Smooth muscle cell (in vitro differentiated cells): ENCODE measurements at regions not wholly inside any gene's neighbourhood (a gene's known extent, or its start where the extent isn't known, plus 50 kb on each side); places are given as distances from the start of the nearest gene placed in this dataset.

Experiments
- DNase-seq: peaks from one replicate; lab custom pipeline; 2025; ENCODE audit not compliant: unreplicated experiment; lab: John Stamatoyannopoulos, UW
- H2AFZ ChIP-seq: fragments of 200-600 bp; sonication (generic); 2 replicates; pipeline ENCODE4 v1.6.0; 2016; ENCODE audit warnings: antibody characterized with exemption, low read depth, mild to moderate bottlenecking
- H3F3A ChIP-seq: fragments of 200-600 bp; sonication (generic); 2 replicates; pipeline ENCODE4 v1.6.0; 2017; ENCODE audit warnings: antibody characterized with exemption, low read depth
- H3K27ac ChIP-seq: fragments of 200-600 bp; sonication (generic); 2 replicates; pipeline ENCODE4 v1.5.1; 2016; ENCODE audit warnings: low read depth, mild to moderate bottlenecking
- H3K27me3 ChIP-seq: fragments of 200-600 bp; sonication (generic); 2 replicates; pipeline ENCODE4 v1.6.1; 2016; ENCODE audit warnings: low read depth, mild to moderate bottlenecking
- H3K36me3 ChIP-seq: fragments of 200-600 bp; sonication (generic); 2 replicates; pipeline ENCODE4 v1.5.1; 2016; ENCODE audit warnings: low read depth
- H3K4me1 ChIP-seq: fragments of 200-600 bp; sonication (generic); 2 replicates; pipeline ENCODE4 v1.5.1; 2016; ENCODE audit warnings: low read depth
- H3K4me2 ChIP-seq: fragments of 200-600 bp; sonication (generic); 2 replicates; pipeline ENCODE4 v1.6.0; 2016; ENCODE audit warnings: mild to moderate bottlenecking
- H3K4me3 ChIP-seq: fragments of 200-600 bp; sonication (generic); 2 replicates; pipeline ENCODE4 v1.5.1; 2016; ENCODE audit warnings: mild to moderate bottlenecking
- H3K79me2 ChIP-seq: fragments of 200-600 bp; sonication (generic); 2 replicates; pipeline ENCODE4 v1.6.0; 2016; ENCODE audit warnings: low read depth, mild to moderate bottlenecking
- H3K9ac ChIP-seq: fragments of 200-600 bp; sonication (generic); 2 replicates; pipeline ENCODE4 v1.6.0; 2016; ENCODE audit warnings: low read depth
- H3K9me3 ChIP-seq: fragments of 200-600 bp; sonication (generic); replicated peaks from 2 replicates; pipeline ENCODE4 v1.5.1; 2016; ENCODE audit warnings: low read depth
- H4K20me1 ChIP-seq: fragments of 200-600 bp; sonication (generic); 2 replicates; pipeline ENCODE4 v1.6.0; 2016; ENCODE audit warnings: low read depth
- CTCF ChIP-seq: fragments of 200-600 bp; sonication (generic); IDR thresholded peaks from 2 replicates; pipeline ENCODE4 v1.5.1; 2017; ENCODE audit warnings: borderline replicate concordance, mild to moderate bottlenecking, antibody characterized with exemption; ENCODE audit not compliant: insufficient read depth, poor library complexity, severe bottlenecking
- WGBS: methylation state at CpG from one replicate; pipeline ENCODE4 v1.1.7; 2016; ENCODE audit warnings: low lambda C conversion rate; 5-methylcytosine and 5-hydroxymethylcytosine counted together

GRCh38 chr18:68555879-68556301, 159.0 kb downstream of the TMX3 start:
- Histone ChIP-seq H3K4me2 (no peak overlapping the region), H4K20me1 (no peaks in the 10 kb centered on the region), H2AFZ (no peak overlapping the region), H3K36me3 (no peaks in the 10 kb centered on the region), H3K4me1 (no peaks in the 10 kb centered on the region), H3K27ac (no peak overlapping the region), H3K27me3 (no peaks in the 10 kb centered on the region), H3K4me3 (no peak overlapping the region), H3F3A (no peaks in the 10 kb centered on the region), H3K9ac (no peak overlapping the region), H3K9me3 (no peaks in the 10 kb centered on the region), H3K79me2 (no peaks in the 10 kb centered on the region)
- TF ChIP-seq CTCF, result no peak
- DNase-seq, result no peak

- H3K4me3 ChIP-seq, result no peak overlapping the region
- no peaks in the 10 kb centered on the region for H3K79me2 ChIP-seq
- no peak for DNase-seq
- no peaks in the 10 kb centered on the region for H4K20me1 ChIP-seq
- no peaks in the 10 kb centered on the region for H3K36me3 ChIP-seq
- H3K27ac ChIP-seq, result peak overlapping the region; percentile 5
- H3K4me1 ChIP-seq, result no peaks in the 10 kb centered on the region
- no peaks in the 10 kb centered on the region for H3K27me3 ChIP-seq
- H3K9me3 ChIP-seq, result no peaks in the 10 kb centered on the region
- 85% methylated on average over 9 of the region's 9 CpGs for WGBS
- no peaks in the 10 kb centered on the region for H3F3A ChIP-seq
- no peak for TF ChIP-seq CTCF
- peak overlapping the region; percentile 42 for H2AFZ ChIP-seq
- H3K9ac ChIP-seq, result no peak overlapping the region
- H3K4me2 ChIP-seq, result peak overlapping the region; percentile 25
These were observed 165.7 kb downstream of the TMX3 start for GRCh38 chr18:68548904-68549870.

- Histone ChIP-seq H3K4me1 (no peaks in the 10 kb centered on the region), H3K4me2 (no peak overlapping the region), H4K20me1 (no peaks in the 10 kb centered on the region), H2AFZ (no peak overlapping the region), H3K9me3 (no peaks in the 10 kb centered on the region), H3K9ac (no peak overlapping the region), H3K4me3 (no peak overlapping the region), H3K79me2 (no peaks in the 10 kb centered on the region), H3F3A (no peaks in the 10 kb centered on the region), H3K27ac (no peak overlapping the region), H3K36me3 (no peaks in the 10 kb centered on the region), H3K27me3 (no peaks in the 10 kb centered on the region)
- 93% methylated on average over 2 of the region's 2 CpGs for WGBS
- no peak for TF ChIP-seq CTCF
- no peak for DNase-seq
These were observed 171.6 kb downstream of the TMX3 start for GRCh38 chr18:68543344-68543743.

GRCh38 chr18:68542846-68543245, 172.1 kb downstream of the TMX3 start:
- H3K36me3 ChIP-seq, result no peaks in the 10 kb centered on the region
- no peaks in the 10 kb centered on the region for H3F3A ChIP-seq
- H3K9me3 ChIP-seq, result no peaks in the 10 kb centered on the region
- TF ChIP-seq CTCF, result no peak
- no peaks in the 10 kb centered on the region for H3K4me1 ChIP-seq
- no peak overlapping the region for H3K4me2 ChIP-seq
- no peaks in the 10 kb centered on the region for H4K20me1 ChIP-seq
- no peak overlapping the region for H3K9ac ChIP-seq
- 77% methylated on average over 1 of the region's 1 CpG for WGBS
- no peak overlapping the region for H3K27ac ChIP-seq
- H2AFZ ChIP-seq, result no peak overlapping the region
- no peak for DNase-seq
- H3K79me2 ChIP-seq, result no peaks in the 10 kb centered on the region
- no peaks in the 10 kb centered on the region for H3K27me3 ChIP-seq
- H3K4me3 ChIP-seq, result no peak overlapping the region
